ENCODE measurements at regions not wholly inside any gene's neighbourhood (a gene's known extent, or its start where the extent isn't known, plus 50 kb on each side); places are given as distances from the start of the nearest gene placed in this dataset.

- H4K20me1 ChIP-seq (ENCODE audit: insufficient read depth), result no peaks in the 10 kb centered on the region
- no peaks in the 10 kb centered on the region for H3K9me3 ChIP-seq (ENCODE audit: control insufficient read depth in 1 of 2, insufficient read depth in 1 of 2, low read depth in 1 of 2, low read length in 2 of 2)
- H3K27me3 ChIP-seq (ENCODE audit: insufficient read depth, low read length), result no peaks in the 10 kb centered on the region
- no peak overlapping the region for H3K9ac ChIP-seq (ENCODE audit: low read length)
- H3K4me1 ChIP-seq (ENCODE audit: control insufficient read depth in 1 of 2, insufficient read depth in 2 of 2, low read length in 2 of 2), result no peaks in the 10 kb centered on the region
- ATAC-seq, result no peak
- H3K4me2 ChIP-seq (ENCODE audit: low read length), result no peak overlapping the region
- H2AFZ ChIP-seq (ENCODE audit: low read depth, low read length, poor library complexity, severe bottlenecking), result no peak overlapping the region
- no peaks in the 10 kb centered on the region for H3K79me2 ChIP-seq (ENCODE audit: insufficient read depth, low read length)
- no peak overlapping the region for H3K27ac ChIP-seq (ENCODE audit: low read depth, low read length)
- no peak overlapping the region for H3K4me3 ChIP-seq (replicated peaks in 1 of 2; ENCODE audit: low read depth in 1 of 2, low read length in 2 of 2)
- RAD21 ChIA-PET (ENCODE audit: low non-redundant PET in 1 of 2, low total read pairs in 2 of 2, uncharacterized antibody in 2 of 2, unreplicated experiment in 2 of 2), result no interaction called here
- H3K36me3 ChIP-seq (ENCODE audit: control insufficient read depth in 1 of 2, insufficient read depth in 2 of 2, low read length in 2 of 2), result no peaks in the 10 kb centered on the region
- POLR2A ChIA-PET, result no interaction called here
- H3K9me2 ChIP-seq (ENCODE audit: insufficient read depth), result no peaks in the 10 kb centered on the region
- no peak for DNase-seq (ENCODE audit: low read depth, low spot score)
- no TSS peak for BruUV-seq (replicated peaks)
- TF ChIP-seq SP1 (IDR thresholded peaks at IDR 0.05; ENCODE audit: low read depth) (no peak), SRF (IDR thresholded peaks at IDR 0.05; ENCODE audit: low read depth) (no peak), ELF1 (IDR thresholded peaks at IDR 0.05; ENCODE audit: borderline replicate concordance, low read depth) (no peak), CTCF (IDR thresholded peaks at IDR 0.05 in 2 of 3, conservative IDR thresholded peaks at IDR 0.05 in 1 of 3; ENCODE audit: borderline replicate concordance in 1 of 3, insufficient read depth in 1 of 3, low read depth in 2 of 3, low read length in 2 of 3) (no peak), SIN3A (IDR thresholded peaks at IDR 0.05; ENCODE audit: low read depth) (no peak), RAD21 (IDR thresholded peaks at IDR 0.05; ENCODE audit: low read depth) (no peak), MAX (IDR thresholded peaks at IDR 0.05) (no peak), ZBTB33 (IDR thresholded peaks at IDR 0.05; ENCODE audit: extremely low read depth, insufficient replicate concordance, low read length) (no peak), POLR2A (IDR thresholded peaks at IDR 0.05; ENCODE audit: borderline replicate concordance, extremely low read depth, insufficient read depth, insufficient read length) (no peak), CEBPB (IDR thresholded peaks at IDR 0.05; ENCODE audit: low read depth) (no peak), FOSL1 (IDR thresholded peaks at IDR 0.05; ENCODE audit: low read depth) (no peak), TCF7L2 (IDR thresholded peaks at IDR 0.05; ENCODE audit: borderline replicate concordance, extremely low read depth, insufficient read depth, insufficient read length) (no peak), EZH2phosphoT487 (IDR thresholded peaks at IDR 0.05; ENCODE audit: borderline replicate concordance) (no peak), JUND (IDR thresholded peaks at IDR 0.05) (no peak), YY1 (IDR thresholded peaks at IDR 0.05; ENCODE audit: extremely low read depth, insufficient replicate concordance, low read depth, low read length) (no peak), ZNF274 (IDR thresholded peaks at IDR 0.05; ENCODE audit: low read depth, low read length) (no peak), EZH2 (IDR thresholded peaks at IDR 0.05) (no peak), EGR1 (IDR thresholded peaks at IDR 0.05; ENCODE audit: low read depth) (no peak), ATF3 (IDR thresholded peaks at IDR 0.05) (no peak), REST (IDR thresholded peaks at IDR 0.05; ENCODE audit: low read depth) (no peak)
- CTCF ChIA-PET, result no interaction called here
- intact Hi-C loops (cut with micrococcal nuclease), result no loop called here
These were observed 274.9 kb upstream of the RTL1 start for GRCh38 chr14:101178184-101179072.
